ENCODE measurements at regions not wholly inside any gene's neighbourhood (a gene's known extent, or its start where the extent isn't known, plus 50 kb on each side); places are given as distances from the start of the nearest gene placed in this dataset.
"Not testable (repeated sequence)": the region's sequence is repeated elsewhere in the genome, so short reads cannot be mapped to it uniquely, and the experiment has no call there.

DNA sequence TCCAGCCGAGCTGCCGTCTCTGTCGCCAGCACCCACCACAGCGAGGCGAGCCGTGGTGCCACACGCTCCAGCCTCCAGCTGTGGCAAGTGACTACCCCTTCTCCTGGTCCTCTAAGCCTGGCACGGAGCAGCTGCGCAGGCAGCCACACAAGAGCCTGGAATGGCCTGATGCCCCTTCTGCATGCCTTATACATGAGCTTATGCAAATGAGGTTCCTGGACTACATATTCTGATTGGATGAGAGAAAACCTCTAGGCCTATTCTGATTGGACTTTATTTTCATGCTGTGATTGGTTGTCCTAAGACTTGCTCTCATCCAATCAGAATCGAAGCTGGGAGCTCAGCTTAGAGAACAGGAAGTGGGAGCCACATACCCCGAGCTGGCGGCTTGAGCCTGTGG lies 276.5 kb downstream of the TUBA3C start:
- not testable (repeated sequence) for H3K4me2 ChIP-seq; H2AFZ ChIP-seq; H3K27ac ChIP-seq (ENCODE audit: low read depth); H3F3A ChIP-seq (replicated peaks; ENCODE audit: low read depth); H3K4me1 ChIP-seq (ENCODE audit: insufficient read depth); H3K27me3 Mint-ChIP-seq (ENCODE audit: insufficient read depth, low read depth, poor library complexity); DNase-seq (ENCODE audit: low spot score); H3K9me2 ChIP-seq (ENCODE audit: insufficient read depth); H3K27me3 ChIP-seq (ENCODE audit: insufficient read depth); H3K27ac Mint-ChIP-seq; H3K4me3 ChIP-seq; H3K36me3 ChIP-seq (ENCODE audit: insufficient read depth); H3K79me2 ChIP-seq (replicated peaks; ENCODE audit: insufficient read depth); H4K20me1 ChIP-seq (replicated peaks; ENCODE audit: insufficient read depth); H3K4me3 Mint-ChIP-seq; H3K4me1 Mint-ChIP-seq; ATAC-seq
- peaks cover 92% of the 10 kb centered on the region for H3K9me3 Mint-ChIP-seq
- peaks cover 47% of the 10 kb centered on the region for H3K36me3 Mint-ChIP-seq (ENCODE audit: low read depth)

DNA sequence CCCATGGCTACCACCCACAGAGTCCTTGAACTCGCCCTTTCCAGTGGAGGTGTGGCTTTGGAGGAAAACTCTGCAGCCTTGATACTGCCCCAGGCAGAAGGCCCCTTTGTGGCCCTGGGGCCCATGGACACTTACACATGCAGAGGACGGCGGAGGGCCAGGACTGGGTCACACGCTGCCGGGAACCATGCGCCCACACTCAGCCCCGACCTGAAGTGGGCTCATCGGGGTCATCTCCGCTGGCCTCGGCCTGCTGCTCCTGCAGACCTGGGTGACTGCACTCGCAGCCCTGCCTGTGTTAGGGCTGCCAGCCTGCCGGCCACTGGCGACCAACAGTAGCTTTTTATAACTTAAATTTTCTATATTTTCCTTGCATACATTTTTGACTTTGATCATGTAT lies 286.2 kb downstream of the TUBA3C start:
- not testable (repeated sequence) for H3K4me1 ChIP-seq (ENCODE audit: insufficient read depth); H2AFZ ChIP-seq; H3K27me3 ChIP-seq (ENCODE audit: insufficient read depth); H3K4me1 Mint-ChIP-seq; H3K27ac ChIP-seq (ENCODE audit: low read depth); H3K36me3 ChIP-seq (ENCODE audit: insufficient read depth); H4K20me1 ChIP-seq (replicated peaks; ENCODE audit: insufficient read depth); H3K9me2 ChIP-seq (ENCODE audit: insufficient read depth); H3K4me3 ChIP-seq; H3K4me3 Mint-ChIP-seq; H3F3A ChIP-seq (replicated peaks; ENCODE audit: low read depth); H3K79me2 ChIP-seq (replicated peaks; ENCODE audit: insufficient read depth); ATAC-seq; H3K27me3 Mint-ChIP-seq (ENCODE audit: insufficient read depth, low read depth, poor library complexity); H3K27ac Mint-ChIP-seq; H3K4me2 ChIP-seq; DNase-seq (ENCODE audit: low spot score)
- H3K9me3 Mint-ChIP-seq, result peaks cover 90% of the 10 kb centered on the region
- peaks cover 13% of the 10 kb centered on the region for H3K36me3 Mint-ChIP-seq (ENCODE audit: low read depth)

DNA sequence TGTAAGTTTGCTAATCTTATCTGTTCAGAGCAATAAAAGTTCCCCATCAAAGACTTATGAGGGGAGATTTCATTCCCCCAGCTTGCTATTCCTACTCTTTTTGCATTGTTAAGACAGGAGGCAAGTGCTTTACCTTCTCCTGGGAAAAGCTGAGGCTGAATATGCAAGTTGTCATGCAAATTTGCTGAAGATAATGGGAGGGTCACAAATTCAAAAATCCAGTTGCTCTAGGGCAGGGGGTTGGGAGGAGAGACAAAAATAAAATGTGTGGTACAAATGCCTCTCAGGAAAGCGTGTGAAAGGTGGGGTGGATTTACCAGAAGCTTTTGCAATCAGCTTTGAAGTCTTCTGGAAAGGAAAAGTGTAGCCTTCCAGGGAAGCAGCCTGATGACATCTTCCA lies 290.4 kb downstream of the TUBA3C start:
- H3K4me1 Mint-ChIP-seq; H3F3A ChIP-seq (replicated peaks; ENCODE audit: low read depth); H3K27ac Mint-ChIP-seq; H2AFZ ChIP-seq; H3K79me2 ChIP-seq (replicated peaks; ENCODE audit: insufficient read depth); H3K36me3 ChIP-seq (ENCODE audit: insufficient read depth); H3K27me3 Mint-ChIP-seq (ENCODE audit: insufficient read depth, low read depth, poor library complexity); DNase-seq (ENCODE audit: low spot score); H3K4me3 Mint-ChIP-seq; H3K4me1 ChIP-seq (ENCODE audit: insufficient read depth); H3K27me3 ChIP-seq (ENCODE audit: insufficient read depth); H3K4me2 ChIP-seq; H4K20me1 ChIP-seq (replicated peaks; ENCODE audit: insufficient read depth); H3K4me3 ChIP-seq; H3K9me2 ChIP-seq (ENCODE audit: insufficient read depth); ATAC-seq; H3K27ac ChIP-seq (ENCODE audit: low read depth): not testable (repeated sequence)
- H3K36me3 Mint-ChIP-seq (ENCODE audit: low read depth), result peaks cover 25% of the 10 kb centered on the region; the same call in 2 of the 3 replicates
- peaks cover 91% of the 10 kb centered on the region for H3K9me3 Mint-ChIP-seq

DNA sequence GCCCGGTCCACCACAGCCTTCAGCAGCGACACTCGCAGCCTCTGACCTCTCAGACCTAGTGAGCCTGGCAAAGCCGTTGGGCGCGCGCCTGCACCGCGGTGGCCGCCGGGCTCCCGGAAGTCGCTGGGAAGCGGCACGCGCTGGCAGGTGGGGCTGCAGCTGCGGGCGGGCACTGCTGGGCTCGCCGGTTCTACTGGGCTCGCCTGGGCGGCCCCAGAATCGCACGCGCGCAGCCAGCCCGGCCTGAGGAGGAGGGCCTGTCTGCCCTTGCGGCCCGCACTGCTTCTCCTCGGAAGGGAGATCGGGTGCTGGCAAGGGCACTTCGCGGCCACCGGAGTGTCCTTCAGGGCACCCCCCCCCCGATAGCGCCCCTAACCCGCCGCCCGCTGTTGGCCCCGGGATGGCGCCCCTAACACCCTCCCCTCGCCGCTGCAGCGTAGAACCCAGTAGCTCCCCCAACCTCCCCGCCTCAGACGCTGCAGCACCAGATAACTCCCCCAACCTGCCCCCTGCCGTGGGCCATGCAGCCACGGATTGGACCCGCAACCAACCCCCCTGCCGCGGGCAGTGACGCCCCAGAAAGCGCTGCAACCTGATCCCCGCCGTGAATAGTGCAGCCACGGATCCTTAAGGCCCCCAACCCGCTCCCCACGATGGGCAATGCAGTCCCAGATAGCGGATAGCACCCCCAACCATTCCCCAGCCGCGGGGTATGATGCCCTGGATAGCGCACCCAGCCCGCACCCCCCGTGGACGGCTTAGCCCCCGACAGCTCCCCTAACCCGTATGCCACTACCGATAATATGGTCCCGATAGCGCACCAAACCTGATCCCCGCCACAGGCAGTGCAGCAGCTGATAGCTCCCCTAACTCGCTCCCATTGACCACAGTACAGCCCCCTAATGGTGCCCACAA lies 306.5 kb downstream of the TUBA3C start:
- DNase-seq (ENCODE audit: low spot score), result not testable (repeated sequence)

DNA sequence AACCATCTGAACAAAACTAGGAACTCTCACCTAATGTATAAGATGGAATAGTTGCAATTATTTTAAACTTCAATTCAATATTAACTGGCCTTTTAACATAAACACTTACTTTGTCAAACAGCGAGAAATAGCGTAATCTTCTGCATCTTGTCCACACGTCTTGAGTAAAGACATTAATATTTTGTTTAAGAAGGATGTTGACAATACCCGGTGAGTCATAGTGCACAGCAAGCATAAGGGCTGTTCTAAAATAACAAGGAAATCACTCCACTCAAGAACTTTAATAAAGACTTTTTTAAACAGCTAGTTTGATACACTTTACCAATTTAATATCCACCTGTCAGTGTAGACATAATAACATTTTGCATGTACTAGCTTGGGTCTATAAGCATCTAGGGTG lies 311.1 kb downstream of the TUBA3C start:
- peaks cover 63% of the 10 kb centered on the region for H3K9me3 Mint-ChIP-seq

More for the DNA sequence above, 306.5 kb downstream of the TUBA3C start:
- not testable (repeated sequence) for H3K27me3 ChIP-seq (ENCODE audit: insufficient read depth); H3K79me2 ChIP-seq (replicated peaks; ENCODE audit: insufficient read depth); H3K36me3 ChIP-seq (ENCODE audit: insufficient read depth); H3K27ac ChIP-seq (ENCODE audit: low read depth); H3K27me3 Mint-ChIP-seq (ENCODE audit: insufficient read depth, low read depth, poor library complexity); H3K4me2 ChIP-seq; H3F3A ChIP-seq (replicated peaks; ENCODE audit: low read depth); H3K4me3 ChIP-seq; H3K27ac Mint-ChIP-seq; H3K9me2 ChIP-seq (ENCODE audit: insufficient read depth); ATAC-seq; H3K4me1 Mint-ChIP-seq; H2AFZ ChIP-seq; H3K4me1 ChIP-seq (ENCODE audit: insufficient read depth); H4K20me1 ChIP-seq (replicated peaks; ENCODE audit: insufficient read depth); H3K4me3 Mint-ChIP-seq
- H3K36me3 Mint-ChIP-seq (ENCODE audit: low read depth), result peaks cover 26% of the 10 kb centered on the region
- H3K9me3 Mint-ChIP-seq, result peaks cover 68% of the 10 kb centered on the region

GRCh38 chr13:18869365-18869764 lies 312.3 kb downstream of the TUBA3C start:
- not testable (repeated sequence) for H3K9me2 ChIP-seq (ENCODE audit: insufficient read depth); H3K4me1 Mint-ChIP-seq; H3K27ac Mint-ChIP-seq; H3K36me3 Mint-ChIP-seq (ENCODE audit: low read depth); H3K27me3 ChIP-seq (ENCODE audit: insufficient read depth); H3K79me2 ChIP-seq (replicated peaks; ENCODE audit: insufficient read depth); H2AFZ ChIP-seq; H3K4me3 Mint-ChIP-seq; H3K27me3 Mint-ChIP-seq (ENCODE audit: insufficient read depth, low read depth, poor library complexity); DNase-seq (ENCODE audit: low spot score); H3K4me3 ChIP-seq; H3F3A ChIP-seq (replicated peaks; ENCODE audit: low read depth); H3K4me1 ChIP-seq (ENCODE audit: insufficient read depth); ATAC-seq; H3K27ac ChIP-seq (ENCODE audit: low read depth); H4K20me1 ChIP-seq (replicated peaks; ENCODE audit: insufficient read depth); H3K36me3 ChIP-seq (ENCODE audit: insufficient read depth); H3K4me2 ChIP-seq
- H3K9me3 Mint-ChIP-seq, result peaks cover 62% of the 10 kb centered on the region

More for the DNA sequence above, 311.1 kb downstream of the TUBA3C start:
- ATAC-seq; H3K27me3 Mint-ChIP-seq (ENCODE audit: insufficient read depth, low read depth, poor library complexity); H4K20me1 ChIP-seq (replicated peaks; ENCODE audit: insufficient read depth); H3K4me1 Mint-ChIP-seq; H3K79me2 ChIP-seq (replicated peaks; ENCODE audit: insufficient read depth); H3K4me2 ChIP-seq; H2AFZ ChIP-seq; DNase-seq (ENCODE audit: low spot score); H3K9me2 ChIP-seq (ENCODE audit: insufficient read depth); H3K27me3 ChIP-seq (ENCODE audit: insufficient read depth); H3K4me3 ChIP-seq; H3K27ac Mint-ChIP-seq; H3K27ac ChIP-seq (ENCODE audit: low read depth); H3K4me3 Mint-ChIP-seq; H3K4me1 ChIP-seq (ENCODE audit: insufficient read depth); H3K36me3 ChIP-seq (ENCODE audit: insufficient read depth); H3F3A ChIP-seq (replicated peaks; ENCODE audit: low read depth): not testable (repeated sequence)
- H3K36me3 Mint-ChIP-seq (ENCODE audit: low read depth), result peaks cover 14% of the 10 kb centered on the region; the same call in 2 of the 3 replicates

All from GM23338 (cell line).